ENCODE measurements at regions not wholly inside any gene's neighbourhood (a gene's known extent, or its start where the extent isn't known, plus 50 kb on each side); places are given as distances from the start of the nearest gene placed in this dataset.

DNA sequence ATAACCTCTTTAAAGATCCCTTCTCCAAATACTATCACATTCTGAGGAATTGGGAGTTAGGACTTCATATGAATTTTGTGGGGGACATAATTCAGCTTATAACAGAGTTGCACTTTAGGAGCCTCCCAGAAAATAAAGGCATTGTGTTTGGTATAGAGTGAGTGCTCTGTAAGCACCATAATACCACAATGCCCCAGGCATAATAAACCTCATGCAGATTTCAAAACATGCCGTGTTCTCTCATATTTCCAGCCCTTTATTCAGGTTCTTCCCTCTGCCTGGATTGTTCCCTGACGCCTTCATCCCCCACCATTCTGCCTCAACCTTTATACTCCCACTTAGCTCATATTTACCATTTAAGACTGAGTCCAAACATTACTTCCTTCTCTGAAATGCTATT is 398.8 kb upstream of the FAT3 start:
- TF ChIP-seq EZH2phosphoT487 (IDR thresholded peaks at IDR 0.05; ENCODE audit: borderline replicate concordance, low read length) = no peak
- TF ChIP-seq, protein P1, sequence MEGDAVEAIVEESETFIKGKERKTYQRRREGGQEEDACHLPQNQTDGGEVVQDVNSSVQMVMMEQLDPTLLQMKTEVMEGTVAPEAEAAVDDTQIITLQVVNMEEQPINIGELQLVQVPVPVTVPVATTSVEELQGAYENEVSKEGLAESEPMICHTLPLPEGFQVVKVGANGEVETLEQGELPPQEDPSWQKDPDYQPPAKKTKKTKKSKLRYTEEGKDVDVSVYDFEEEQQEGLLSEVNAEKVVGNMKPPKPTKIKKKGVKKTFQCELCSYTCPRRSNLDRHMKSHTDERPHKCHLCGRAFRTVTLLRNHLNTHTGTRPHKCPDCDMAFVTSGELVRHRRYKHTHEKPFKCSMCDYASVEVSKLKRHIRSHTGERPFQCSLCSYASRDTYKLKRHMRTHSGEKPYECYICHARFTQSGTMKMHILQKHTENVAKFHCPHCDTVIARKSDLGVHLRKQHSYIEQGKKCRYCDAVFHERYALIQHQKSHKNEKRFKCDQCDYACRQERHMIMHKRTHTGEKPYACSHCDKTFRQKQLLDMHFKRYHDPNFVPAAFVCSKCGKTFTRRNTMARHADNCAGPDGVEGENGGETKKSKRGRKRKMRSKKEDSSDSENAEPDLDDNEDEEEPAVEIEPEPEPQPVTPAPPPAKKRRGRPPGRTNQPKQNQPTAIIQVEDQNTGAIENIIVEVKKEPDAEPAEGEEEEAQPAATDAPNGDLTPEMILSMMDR (IDR thresholded peaks at IDR 0.05; ENCODE audit: low read depth, low read length, poor library complexity, severe bottlenecking) = no peak
- Histone ChIP-seq H3K4me2 (ENCODE audit: low read length) (no peak overlapping the region), H3F3A (ENCODE audit: control insufficient read depth, insufficient read depth) (no peaks in the 10 kb centered on the region), H3K4me1 (ENCODE audit: control insufficient read depth, low read length) (no peaks in the 10 kb centered on the region), H4K20me1 (ENCODE audit: control insufficient read depth, insufficient read depth, low read depth, low read length) (no peaks in the 10 kb centered on the region), H3K4me3 (ENCODE audit: low read length) (no peak overlapping the region), H3K79me2 (ENCODE audit: control insufficient read depth, low read length) (no peaks in the 10 kb centered on the region), H3K27ac (ENCODE audit: low read depth, low read length) (no peak overlapping the region), H3K36me3 (ENCODE audit: control insufficient read depth, low read length) (no peaks in the 10 kb centered on the region), H3K9me2 (replicated peaks; ENCODE audit: control insufficient read depth, low read length) (no peaks in the 10 kb centered on the region), H3K27me3 (ENCODE audit: control insufficient read depth, low read length) (no peaks in the 10 kb centered on the region), H3K9me3 (ENCODE audit: control insufficient read depth, insufficient read depth, low read length) (no peaks in the 10 kb centered on the region)

DNA sequence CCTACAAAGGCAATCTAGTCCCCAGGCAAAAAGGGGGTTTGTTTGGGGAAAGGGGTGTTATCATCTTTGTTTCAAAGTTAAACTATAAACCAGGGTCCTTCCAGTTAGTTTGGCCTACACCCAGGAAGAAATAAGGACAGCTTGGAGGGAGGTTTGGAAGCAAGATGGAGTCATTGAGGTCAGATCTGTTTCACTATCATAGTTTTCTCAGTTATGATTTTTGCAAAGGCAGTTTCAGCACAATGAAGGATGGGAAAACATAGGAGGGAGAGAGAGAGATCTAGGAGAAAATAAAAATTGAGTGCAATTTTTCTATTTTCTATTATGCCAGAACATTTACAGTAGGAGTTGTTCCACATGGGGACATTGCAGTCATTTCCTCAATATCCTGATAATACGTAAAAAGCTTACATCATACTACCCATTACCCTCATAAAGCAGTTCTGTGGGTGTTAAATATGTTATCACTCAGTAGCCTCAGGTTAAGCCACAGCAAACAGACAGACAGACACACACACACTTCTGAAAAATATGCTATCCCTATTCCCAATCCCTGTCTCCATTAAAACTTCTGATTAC is 401.3 kb upstream of the FAT3 start:
- no peaks in the 10 kb centered on the region for H3K9me3 ChIP-seq (ENCODE audit: control insufficient read depth, insufficient read depth, low read length)
- no peaks in the 10 kb centered on the region for H3F3A ChIP-seq (ENCODE audit: control insufficient read depth, insufficient read depth)
- no peak overlapping the region for H3K4me3 ChIP-seq (ENCODE audit: low read length)
- TF ChIP-seq, protein P1 (IDR thresholded peaks at IDR 0.05; ENCODE audit: low read depth, low read length, poor library complexity, severe bottlenecking) = no peak
- TF ChIP-seq EZH2phosphoT487 (IDR thresholded peaks at IDR 0.05; ENCODE audit: borderline replicate concordance, low read length) = no peak
- H3K9me2 ChIP-seq (replicated peaks; ENCODE audit: control insufficient read depth, low read length) = no peaks in the 10 kb centered on the region
- H3K4me1 ChIP-seq (ENCODE audit: control insufficient read depth, low read length) = no peaks in the 10 kb centered on the region
- no peak overlapping the region for H3K27ac ChIP-seq (ENCODE audit: low read depth, low read length)
- H4K20me1 ChIP-seq (ENCODE audit: control insufficient read depth, insufficient read depth, low read depth, low read length) = no peaks in the 10 kb centered on the region
- H3K36me3 ChIP-seq (ENCODE audit: control insufficient read depth, low read length) = no peaks in the 10 kb centered on the region
- no peaks in the 10 kb centered on the region for H3K79me2 ChIP-seq (ENCODE audit: control insufficient read depth, low read length)
- no peak overlapping the region for H3K4me2 ChIP-seq (ENCODE audit: low read length)
- H3K27me3 ChIP-seq (ENCODE audit: control insufficient read depth, low read length) = no peaks in the 10 kb centered on the region

- no peaks in the 10 kb centered on the region for H3K27me3 ChIP-seq (ENCODE audit: control insufficient read depth, low read length)
- no peaks in the 10 kb centered on the region for H3F3A ChIP-seq (ENCODE audit: control insufficient read depth, insufficient read depth)
- no peak for TF ChIP-seq EZH2phosphoT487 (IDR thresholded peaks at IDR 0.05; ENCODE audit: borderline replicate concordance, low read length)
- TF ChIP-seq, protein P1 (IDR thresholded peaks at IDR 0.05; ENCODE audit: low read depth, low read length, poor library complexity, severe bottlenecking) = no peak
- H3K4me3 ChIP-seq (ENCODE audit: low read length) = no peak overlapping the region
- H3K9me3 ChIP-seq (ENCODE audit: control insufficient read depth, insufficient read depth, low read length) = no peaks in the 10 kb centered on the region
- no peaks in the 10 kb centered on the region for H3K79me2 ChIP-seq (ENCODE audit: control insufficient read depth, low read length)
- H3K9me2 ChIP-seq (replicated peaks; ENCODE audit: control insufficient read depth, low read length) = no peaks in the 10 kb centered on the region
- no peaks in the 10 kb centered on the region for H3K4me1 ChIP-seq (ENCODE audit: control insufficient read depth, low read length)
- H3K27ac ChIP-seq (ENCODE audit: low read depth, low read length) = no peak overlapping the region
- H3K36me3 ChIP-seq (ENCODE audit: control insufficient read depth, low read length) = no peaks in the 10 kb centered on the region
- no peak overlapping the region for H3K4me2 ChIP-seq (ENCODE audit: low read length)
- no peaks in the 10 kb centered on the region for H4K20me1 ChIP-seq (ENCODE audit: control insufficient read depth, insufficient read depth, low read depth, low read length)
Measured at GRCh38 chr11:91822805-91823204, 401.8 kb upstream of the FAT3 start.

All from DOHH2 (cell line).